IMR-90 (cell line): ENCODE measurements at regions not wholly inside any gene's neighbourhood (a gene's known extent, or its start where the extent isn't known, plus 50 kb on each side); places are given as distances from the start of the nearest gene placed in this dataset.

Source experiments
- BHLHE40 ChIP-seq: fragments of 150-350 bp; IDR thresholded peaks from 2 replicates; pipeline ENCODE4 v1.6.1; 2016; ENCODE audit warnings: mild to moderate bottlenecking, low read depth, low read length
- MXI1 ChIP-seq: IDR thresholded peaks from 2 replicates; pipeline ENCODE4 v1.6.1; 2012; ENCODE audit warnings: low read depth, mild to moderate bottlenecking, low read length, moderate library complexity, borderline replicate concordance
- NFE2L2 ChIP-seq: fragments of 150-350 bp; IDR thresholded peaks from 2 replicates; pipeline ENCODE4 v1.6.1; 2016; ENCODE audit warnings: low read depth, mild to moderate bottlenecking, low read length
- POLR2A ChIP-seq: IDR thresholded peaks from 2 replicates; pipeline ENCODE4 v1.6.1; 2012; ENCODE audit warnings: mild to moderate bottlenecking, low read depth, low read length
- RAD21 ChIP-seq: IDR thresholded peaks from 2 replicates; pipeline ENCODE4 v1.6.1; 2012; ENCODE audit warnings: low read length, improper control_type of control experiment
- RCOR1 ChIP-seq: IDR thresholded peaks from 2 replicates; pipeline ENCODE4 v1.6.1; 2012; ENCODE audit warnings: mild to moderate bottlenecking, low read length, improper control_type of control experiment; ENCODE audit not compliant: insufficient replicate concordance
- RFX5 ChIP-seq: IDR thresholded peaks from 2 replicates; pipeline ENCODE4 v1.8.0; 2012; ENCODE audit warnings: low read depth, mild to moderate bottlenecking, low read length, moderate library complexity
- SMC3 ChIP-seq: fragments of 150-350 bp; IDR thresholded peaks from 2 replicates; pipeline ENCODE4 v1.6.1; 2016; ENCODE audit warnings: low read depth, mild to moderate bottlenecking, antibody characterized with exemption, low read length, moderate library complexity
- TF ChIP-seq, protein P1 (sequence below): conservative IDR thresholded peaks from 2 replicates; pipeline ENCODE4 v1.5.1; 2012; ENCODE audit warnings: mild to moderate bottlenecking, low read depth, low read length, improper control_type of control experiment
- TF ChIP-seq, protein P2 (sequence below): fragments of 150-350 bp; IDR thresholded peaks from 2 replicates; pipeline ENCODE4 v1.6.1; 2017; ENCODE audit warnings: mild to moderate bottlenecking, antibody characterized with exemption, low read length, low read depth

GRCh38 chr18:35827275-35827902 lies 145.1 kb upstream of the RMP24 start:
- no peak for TF ChIP-seq RCOR1
- TF ChIP-seq, protein P1, sequence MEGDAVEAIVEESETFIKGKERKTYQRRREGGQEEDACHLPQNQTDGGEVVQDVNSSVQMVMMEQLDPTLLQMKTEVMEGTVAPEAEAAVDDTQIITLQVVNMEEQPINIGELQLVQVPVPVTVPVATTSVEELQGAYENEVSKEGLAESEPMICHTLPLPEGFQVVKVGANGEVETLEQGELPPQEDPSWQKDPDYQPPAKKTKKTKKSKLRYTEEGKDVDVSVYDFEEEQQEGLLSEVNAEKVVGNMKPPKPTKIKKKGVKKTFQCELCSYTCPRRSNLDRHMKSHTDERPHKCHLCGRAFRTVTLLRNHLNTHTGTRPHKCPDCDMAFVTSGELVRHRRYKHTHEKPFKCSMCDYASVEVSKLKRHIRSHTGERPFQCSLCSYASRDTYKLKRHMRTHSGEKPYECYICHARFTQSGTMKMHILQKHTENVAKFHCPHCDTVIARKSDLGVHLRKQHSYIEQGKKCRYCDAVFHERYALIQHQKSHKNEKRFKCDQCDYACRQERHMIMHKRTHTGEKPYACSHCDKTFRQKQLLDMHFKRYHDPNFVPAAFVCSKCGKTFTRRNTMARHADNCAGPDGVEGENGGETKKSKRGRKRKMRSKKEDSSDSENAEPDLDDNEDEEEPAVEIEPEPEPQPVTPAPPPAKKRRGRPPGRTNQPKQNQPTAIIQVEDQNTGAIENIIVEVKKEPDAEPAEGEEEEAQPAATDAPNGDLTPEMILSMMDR: no peak
- no peak for TF ChIP-seq RFX5
- no peak for TF ChIP-seq POLR2A
- TF ChIP-seq SMC3: no peak
- no peak for TF ChIP-seq MXI1
- TF ChIP-seq BHLHE40: no peak
- TF ChIP-seq RAD21: no peak
- TF ChIP-seq, protein P2, sequence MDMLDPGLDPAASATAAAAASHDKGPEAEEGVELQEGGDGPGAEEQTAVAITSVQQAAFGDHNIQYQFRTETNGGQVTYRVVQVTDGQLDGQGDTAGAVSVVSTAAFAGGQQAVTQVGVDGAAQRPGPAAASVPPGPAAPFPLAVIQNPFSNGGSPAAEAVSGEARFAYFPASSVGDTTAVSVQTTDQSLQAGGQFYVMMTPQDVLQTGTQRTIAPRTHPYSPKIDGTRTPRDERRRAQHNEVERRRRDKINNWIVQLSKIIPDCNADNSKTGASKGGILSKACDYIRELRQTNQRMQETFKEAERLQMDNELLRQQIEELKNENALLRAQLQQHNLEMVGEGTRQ: no peak
- no peak for TF ChIP-seq NFE2L2
